8988T (cell line): ENCODE measurements at regions not wholly inside any gene's neighbourhood (a gene's known extent, or its start where the extent isn't known, plus 50 kb on each side); places are given as distances from the start of the nearest gene placed in this dataset.
A peak's percentile ranks its signal among the peaks of the same experiment; 100 is the strongest.

Experiments
- DNase-seq: peaks from one replicate; pipeline ENCODE4 v3.0.0; 2011

GRCh38 chr2:747762-748351 is 70.7 kb upstream of the TMEM18 start:
- DNase-seq, result no peak

GRCh38 chr2:746697-747096 is 69.5 kb upstream of the TMEM18 start:
- DNase-seq, result no peak

GRCh38 chr2:744088-744487 is 66.9 kb upstream of the TMEM18 start:
- DNase-seq, result no peak

GRCh38 chr2:742221-742620 is 65.0 kb upstream of the TMEM18 start:
- no peak for DNase-seq

- no peak for DNase-seq
Measured at GRCh38 chr2:741195-741496, 63.9 kb upstream of the TMEM18 start.

GRCh38 chr2:740322-741194 is 63.4 kb upstream of the TMEM18 start:
- peak; percentile 59 for DNase-seq

GRCh38 chr2:739864-740321 is 62.7 kb upstream of the TMEM18 start:
- peak; percentile 49 for DNase-seq

- no peak for DNase-seq
Measured at GRCh38 chr2:736939-737338, 59.7 kb upstream of the TMEM18 start.

- DNase-seq, result no peak
Measured at GRCh38 chr2:735670-736218, 58.5 kb upstream of the TMEM18 start.

- DNase-seq, result no peak
Measured at GRCh38 chr2:734496-734895, 57.3 kb upstream of the TMEM18 start.

GRCh38 chr2:733495-733894 is 56.3 kb upstream of the TMEM18 start:
- no peak for DNase-seq

- no peak for DNase-seq
Measured at GRCh38 chr2:733001-733400, 55.8 kb upstream of the TMEM18 start.

- no peak for DNase-seq
Measured at GRCh38 chr2:731711-732110, 54.5 kb upstream of the TMEM18 start.

GRCh38 chr2:729376-729861 is 52.2 kb upstream of the TMEM18 start:
- no peak for DNase-seq

- DNase-seq, result no peak
Measured at GRCh38 chr2:728165-728564, 51.0 kb upstream of the TMEM18 start.

GRCh38 chr2:727071-727470 is 49.9 kb upstream of the TMEM18 start:
- no peak for DNase-seq
